Tibial artery (tissue), 4 donors: ENCODE measurements at regions not wholly inside any gene's neighbourhood (a gene's known extent, or its start where the extent isn't known, plus 50 kb on each side); places are given as distances from the start of the nearest gene placed in this dataset.

Source experiments
- DNase-seq, 2 donors: peaks; one replicate each; pipeline ENCODE4 v3.0.0-alpha.2; 2019
- H3K27ac ChIP-seq, 2 donors: fragments of 200-600 bp; sonication (generic) in 1 of 2; 1 replicate in 1 of 2; 2 replicates in 1 of 2; pipeline ENCODE4 v1.5.1; 2018 to 2019; ENCODE audit warnings: mild to moderate bottlenecking in 1 of 2
- H3K27me3 ChIP-seq, 2 donors: fragments of 200-600 bp; sonication (generic) in 1 of 2; one replicate each; pipeline versions ENCODE4 v1.5.1 to v1.6.0; 2016 to 2019
- H3K36me3 ChIP-seq, 3 donors: fragments of 200-600 bp; sonication (generic) in 2 of 3; one replicate each; pipeline ENCODE4 v1.5.1; 2016 to 2019; ENCODE audit warnings: mild to moderate bottlenecking in 2 of 3
- H3K4me1 ChIP-seq, 4 donors: fragments of 200-600 bp; sonication (generic) in 2 of 4; 1 replicate in 3 of 4; 2 replicates in 1 of 4; pipeline ENCODE4 v1.5.1; 2016 to 2019
- H3K4me3 ChIP-seq, 2 donors: fragments of 200-600 bp; sonication (generic) in 1 of 2; 1 replicate in 1 of 2; 2 replicates in 1 of 2; pipeline ENCODE4 v1.5.1; 2018 to 2019; ENCODE audit warnings: mild to moderate bottlenecking in 2 of 2
- H3K9me3 ChIP-seq, 3 donors: fragments of 200-600 bp; sonication (generic) in 1 of 3; one replicate each; pipeline ENCODE4 v1.5.1; 2016 to 2019
- CTCF ChIP-seq, 2 experiments: fragments of 200-600 bp in 1 of 2; fragments of 450-650 bp in 1 of 2; IDR thresholded peaks; one replicate each; pipeline ENCODE4 v1.5.1; 2017 to 2019; ENCODE audit warnings: antibody characterized with exemption in 2 of 2, mild to moderate bottlenecking in 1 of 2, moderate library complexity in 1 of 2
- intact Hi-C: fragments of 100-400 bp; cut with DNase I; formaldehyde crosslinking; loops from one replicate; pipeline ENCODE4 v1.15.0; 2023; ENCODE audit warnings: low total_unique reads

GRCh38 chrX:45353456-45353855 lies 152.8 kb upstream of the DIPK2B start:
- Histone ChIP-seq H3K36me3 (no peaks in the 10 kb centered on the region), H3K4me3 (no peak overlapping the region), H3K27ac (no peak overlapping the region), H3K27me3 (no peaks in the 10 kb centered on the region), H3K4me1 (peaks cover 0 to 15% (median 0%) of the 10 kb centered on the region in 4 donors), H3K9me3 (peaks cover 0 to 7% (median 6%) of the 10 kb centered on the region in 3 donors)
- TF ChIP-seq CTCF (IDR thresholded peaks at IDR 0.05), result no peak
- DNase-seq, result no peak
- intact Hi-C loops, result no loop called here

GRCh38 chrX:45352611-45353010 lies 151.9 kb upstream of the DIPK2B start:
- intact Hi-C loops, result no loop called here
- Histone ChIP-seq H3K27ac (peak overlapping the region in 1 of 2 donors; percentile 28), H3K4me1 (peaks cover 0 to 15% (median 0%) of the 10 kb centered on the region in 4 donors), H3K9me3 (peaks cover 0 to 7% (median 6%) of the 10 kb centered on the region in 3 donors), H3K36me3 (no peaks in the 10 kb centered on the region), H3K27me3 (no peaks in the 10 kb centered on the region), H3K4me3 (no peak overlapping the region)
- no peak for DNase-seq
- no peak for TF ChIP-seq CTCF (IDR thresholded peaks at IDR 0.05)

GRCh38 chrX:45351478-45351877 lies 150.8 kb upstream of the DIPK2B start:
- no peaks in the 10 kb centered on the region for H3K36me3 ChIP-seq
- no peak overlapping the region for H3K27ac ChIP-seq
- no peaks in the 10 kb centered on the region for H3K27me3 ChIP-seq
- intact Hi-C loops, result no loop called here
- no peak for TF ChIP-seq CTCF (IDR thresholded peaks at IDR 0.05)
- no peak overlapping the region for H3K4me3 ChIP-seq
- no peak for DNase-seq
- H3K4me1 ChIP-seq, result peaks cover 0 to 15% (median 0%) of the 10 kb centered on the region in 4 donors
- peaks cover 0 to 7% (median 3%) of the 10 kb centered on the region in 3 donors for H3K9me3 ChIP-seq

DNA sequence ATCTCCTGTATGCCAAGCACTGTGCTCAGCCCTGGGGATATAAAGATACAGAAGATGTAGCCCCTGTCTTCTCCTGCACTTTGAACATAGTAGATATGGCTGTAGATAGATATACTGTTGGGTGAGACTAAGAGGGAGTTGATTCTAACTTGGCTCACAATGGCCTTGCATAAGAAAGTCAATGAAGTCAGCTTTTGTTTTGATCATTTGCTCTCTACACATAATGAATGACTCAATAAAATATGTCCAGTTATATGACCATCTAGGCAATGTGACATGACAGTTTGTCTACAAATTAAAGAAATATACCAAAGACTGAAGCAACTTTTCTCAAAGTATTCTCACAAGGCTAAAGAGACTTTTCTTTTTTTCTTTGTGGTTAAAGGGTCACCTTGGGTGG lies 147.6 kb upstream of the DIPK2B start:
- Histone ChIP-seq H3K27me3 (no peaks in the 10 kb centered on the region), H3K4me3 (no peak overlapping the region), H3K27ac (no peak overlapping the region), H3K36me3 (no peaks in the 10 kb centered on the region), H3K4me1 (peaks cover 0 to 27% (median 0%) of the 10 kb centered on the region in 4 donors), H3K9me3 (peaks cover 0 to 7% (median 0%) of the 10 kb centered on the region in 3 donors)
- intact Hi-C loops, result no loop called here
- no peak for DNase-seq
- no peak for TF ChIP-seq CTCF (IDR thresholded peaks at IDR 0.05)

GRCh38 chrX:45347877-45348276 lies 147.2 kb upstream of the DIPK2B start:
- Histone ChIP-seq H3K4me3 (no peak overlapping the region), H3K27ac (no peak overlapping the region), H3K4me1 (peaks cover 0 to 26% (median 0%) of the 10 kb centered on the region in 4 donors), H3K27me3 (no peaks in the 10 kb centered on the region), H3K9me3 (peaks cover 0 to 7% (median 0%) of the 10 kb centered on the region in 3 donors), H3K36me3 (no peaks in the 10 kb centered on the region)
- TF ChIP-seq CTCF (IDR thresholded peaks at IDR 0.05), result no peak
- DNase-seq, result no peak
- intact Hi-C loops, result no loop called here

DNA sequence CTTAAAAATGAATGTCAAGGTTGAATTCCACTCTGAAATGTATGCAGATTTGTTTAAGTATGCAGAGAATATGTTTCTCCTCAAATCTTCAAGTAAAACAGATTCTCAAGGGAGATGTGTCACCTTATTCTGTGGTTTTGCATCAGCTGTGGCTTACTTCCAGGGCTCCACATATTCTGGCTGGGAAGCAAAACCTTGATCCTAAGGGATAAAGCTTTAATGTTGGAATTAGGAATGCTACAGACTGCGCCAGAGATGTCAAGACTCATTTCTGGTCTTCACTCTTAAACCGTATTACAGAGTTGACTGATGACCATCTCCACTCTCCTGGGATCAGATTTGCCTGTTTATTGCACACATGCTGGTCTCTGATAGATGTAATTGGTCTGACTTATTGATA lies 143.9 kb upstream of the DIPK2B start:
- intact Hi-C loops, result no loop called here
- no peaks in the 10 kb centered on the region for H3K9me3 ChIP-seq
- H3K4me1 ChIP-seq, result peaks cover 0 to 12% (median 0%) of the 10 kb centered on the region in 4 donors
- H3K4me3 ChIP-seq, result no peak overlapping the region
- no peak overlapping the region for H3K27ac ChIP-seq
- DNase-seq, result no peak
- H3K36me3 ChIP-seq, result no peaks in the 10 kb centered on the region
- no peak for TF ChIP-seq CTCF (IDR thresholded peaks at IDR 0.05)
- H3K27me3 ChIP-seq, result no peaks in the 10 kb centered on the region
